ENCODE measurements at regions not wholly inside any gene's neighbourhood (a gene's known extent, or its start where the extent isn't known, plus 50 kb on each side); places are given as distances from the start of the nearest gene placed in this dataset.

DNA sequence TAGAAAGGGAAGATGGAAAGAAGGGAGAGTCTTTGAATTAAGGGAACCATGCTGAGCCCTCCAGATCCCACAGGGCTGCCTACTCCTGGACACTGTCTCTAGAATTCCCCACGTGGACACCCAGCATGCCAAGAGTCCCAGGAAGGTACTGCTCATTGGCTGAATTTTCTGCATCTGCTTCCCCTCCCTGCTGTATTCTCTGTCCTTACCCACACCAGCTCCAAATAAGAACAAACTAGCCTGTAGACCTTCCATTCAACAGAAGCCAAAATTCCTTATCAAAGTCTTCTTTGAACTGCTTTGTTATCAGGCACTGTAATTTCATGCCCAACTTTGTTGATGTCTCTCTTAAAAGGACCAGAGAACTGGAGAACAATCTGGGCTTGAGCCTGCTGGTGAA, 305.9 kb upstream of the ARGLU1 start:
- Mint-ChIP-seq H3K36me3 (ENCODE audit: low read depth) (no peaks in the 10 kb centered on the region), H3K27me3 (ENCODE audit: insufficient read depth) (peaks cover 4% of the 10 kb centered on the region), H3K27ac (no peak overlapping the region), H3K4me1 (peaks cover 10% of the 10 kb centered on the region), H3K9me3 (no peaks in the 10 kb centered on the region), H3K4me3 (no peak overlapping the region)
- 85 to 90% methylated on average over 1 of the region's 1 CpG for WGBS, 2 experiments (ENCODE audit: insufficient coverage in 1 of 2, insufficient read length in 1 of 2)
- DNase-seq = no peak
- TF ChIP-seq, protein P1, sequence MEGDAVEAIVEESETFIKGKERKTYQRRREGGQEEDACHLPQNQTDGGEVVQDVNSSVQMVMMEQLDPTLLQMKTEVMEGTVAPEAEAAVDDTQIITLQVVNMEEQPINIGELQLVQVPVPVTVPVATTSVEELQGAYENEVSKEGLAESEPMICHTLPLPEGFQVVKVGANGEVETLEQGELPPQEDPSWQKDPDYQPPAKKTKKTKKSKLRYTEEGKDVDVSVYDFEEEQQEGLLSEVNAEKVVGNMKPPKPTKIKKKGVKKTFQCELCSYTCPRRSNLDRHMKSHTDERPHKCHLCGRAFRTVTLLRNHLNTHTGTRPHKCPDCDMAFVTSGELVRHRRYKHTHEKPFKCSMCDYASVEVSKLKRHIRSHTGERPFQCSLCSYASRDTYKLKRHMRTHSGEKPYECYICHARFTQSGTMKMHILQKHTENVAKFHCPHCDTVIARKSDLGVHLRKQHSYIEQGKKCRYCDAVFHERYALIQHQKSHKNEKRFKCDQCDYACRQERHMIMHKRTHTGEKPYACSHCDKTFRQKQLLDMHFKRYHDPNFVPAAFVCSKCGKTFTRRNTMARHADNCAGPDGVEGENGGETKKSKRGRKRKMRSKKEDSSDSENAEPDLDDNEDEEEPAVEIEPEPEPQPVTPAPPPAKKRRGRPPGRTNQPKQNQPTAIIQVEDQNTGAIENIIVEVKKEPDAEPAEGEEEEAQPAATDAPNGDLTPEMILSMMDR (conservative IDR thresholded peaks at IDR 0.05) = no peak
- Histone ChIP-seq H3K9me3 (ENCODE audit: control insufficient read depth, low read length) (no peaks in the 10 kb centered on the region), H3K9ac (ENCODE audit: extremely low read depth, low read length, poor library complexity, severe bottlenecking) (no peak overlapping the region), H3K27me3 (ENCODE audit: control insufficient read depth, insufficient read depth, low read length, poor library complexity, severe bottlenecking) (no peaks in the 10 kb centered on the region), H3K27ac (ENCODE audit: low read depth, low read length) (no peak overlapping the region), H3K36me3 (ENCODE audit: control insufficient read depth, insufficient read depth, low read length) (no peaks in the 10 kb centered on the region), H3K4me3 (ENCODE audit: low read length) (no peak overlapping the region), H3K4me1 (ENCODE audit: control insufficient read depth, insufficient read depth, low read length) (no peaks in the 10 kb centered on the region)

DNA sequence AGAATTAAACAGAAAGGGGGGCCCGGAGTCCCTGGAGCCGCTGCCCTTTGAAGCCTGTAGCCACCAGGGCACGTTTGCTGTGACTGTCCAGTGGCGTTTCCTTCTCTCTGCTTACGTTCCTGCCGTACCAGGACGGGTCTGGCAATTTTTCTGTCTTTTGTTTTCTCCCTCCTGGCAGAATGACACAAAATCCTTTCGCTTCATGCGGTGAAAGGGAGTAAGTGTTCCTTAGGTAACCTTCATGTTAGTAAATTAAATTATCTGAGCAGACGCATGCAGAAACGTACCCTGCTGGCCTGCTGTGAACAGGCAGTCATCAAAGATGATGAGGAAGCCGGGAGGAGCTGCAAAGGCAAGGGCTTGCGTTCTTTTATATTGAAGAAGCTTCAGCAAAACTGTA, 299.3 kb upstream of the ARGLU1 start:
- H3K4me3 Mint-ChIP-seq = no peak overlapping the region
- no peaks in the 10 kb centered on the region for H3K9me3 Mint-ChIP-seq
- H3K4me1 Mint-ChIP-seq = peaks cover 5% of the 10 kb centered on the region
- H3K9me3 ChIP-seq (ENCODE audit: control insufficient read depth, low read length) = no peaks in the 10 kb centered on the region
- H3K9ac ChIP-seq (ENCODE audit: extremely low read depth, low read length, poor library complexity, severe bottlenecking) = no peak overlapping the region
- H3K36me3 Mint-ChIP-seq (ENCODE audit: low read depth) = no peaks in the 10 kb centered on the region
- H3K4me3 ChIP-seq (ENCODE audit: low read length) = no peak overlapping the region
- TF ChIP-seq, protein P1 (conservative IDR thresholded peaks at IDR 0.05) = peak; percentile 26
- WGBS, 2 experiments (ENCODE audit: insufficient coverage in 1 of 2, insufficient read length in 1 of 2) = 57 to 74% methylated on average over 10 to 13 of the region's 13 CpGs
- H3K27me3 ChIP-seq (ENCODE audit: control insufficient read depth, insufficient read depth, low read length, poor library complexity, severe bottlenecking) = no peaks in the 10 kb centered on the region
- H3K27me3 Mint-ChIP-seq (ENCODE audit: insufficient read depth) = no peaks in the 10 kb centered on the region
- H3K27ac ChIP-seq (ENCODE audit: low read depth, low read length) = peak overlapping the region; percentile 44
- no peak for DNase-seq
- no peak overlapping the region for H3K27ac Mint-ChIP-seq
- H3K36me3 ChIP-seq (ENCODE audit: control insufficient read depth, insufficient read depth, low read length) = no peaks in the 10 kb centered on the region
- no peaks in the 10 kb centered on the region for H3K4me1 ChIP-seq (ENCODE audit: control insufficient read depth, insufficient read depth, low read length)

DNA sequence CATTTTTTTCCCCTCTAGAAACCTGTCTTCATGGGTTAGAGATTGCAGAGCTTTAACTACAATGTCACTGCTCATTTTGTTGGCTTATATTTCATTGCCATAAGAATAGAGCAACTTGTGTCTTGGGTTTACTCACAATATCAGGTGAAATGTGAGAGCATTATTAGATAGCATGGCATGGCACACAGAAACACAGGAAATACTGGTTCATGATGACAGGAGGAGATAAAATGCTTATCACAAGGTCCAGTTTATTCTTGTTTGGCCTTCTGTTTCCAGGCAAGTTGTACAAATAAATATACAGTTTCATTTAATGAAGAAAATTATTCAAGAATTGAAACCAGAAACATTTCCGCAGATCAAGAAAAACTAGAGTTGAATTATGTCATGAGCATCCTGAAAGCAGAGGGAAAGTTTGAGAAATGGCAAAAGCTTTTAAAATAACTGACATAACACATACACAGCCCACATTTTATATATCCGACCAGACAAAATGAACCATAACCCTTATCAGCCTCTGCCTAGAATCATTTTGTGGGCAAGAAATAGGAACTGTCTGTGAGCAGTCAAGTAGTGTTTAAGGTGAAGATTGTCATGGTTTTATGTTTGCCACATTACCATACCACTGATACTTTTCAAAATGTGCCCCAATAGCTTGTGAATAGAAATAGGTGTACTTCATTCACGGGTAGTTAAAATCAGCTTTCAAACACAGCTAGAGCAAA, 297.9 kb upstream of the ARGLU1 start:
- no peak for DNase-seq
- Mint-ChIP-seq H3K4me1 (peaks cover 4% of the 10 kb centered on the region), H3K36me3 (ENCODE audit: low read depth) (no peaks in the 10 kb centered on the region), H3K9me3 (no peaks in the 10 kb centered on the region), H3K4me3 (no peak overlapping the region), H3K27ac (no peak overlapping the region), H3K27me3 (ENCODE audit: insufficient read depth) (no peaks in the 10 kb centered on the region)
- Histone ChIP-seq H3K4me3 (ENCODE audit: low read length) (no peak overlapping the region), H3K4me1 (ENCODE audit: control insufficient read depth, insufficient read depth, low read length) (no peaks in the 10 kb centered on the region), H3K27ac (ENCODE audit: low read depth, low read length) (no peak overlapping the region), H3K27me3 (ENCODE audit: control insufficient read depth, insufficient read depth, low read length, poor library complexity, severe bottlenecking) (no peaks in the 10 kb centered on the region), H3K9me3 (ENCODE audit: control insufficient read depth, low read length) (no peaks in the 10 kb centered on the region), H3K36me3 (ENCODE audit: control insufficient read depth, insufficient read depth, low read length) (no peaks in the 10 kb centered on the region), H3K9ac (ENCODE audit: extremely low read depth, low read length, poor library complexity, severe bottlenecking) (no peak overlapping the region)
- TF ChIP-seq, protein P1 (conservative IDR thresholded peaks at IDR 0.05) = no peak
- WGBS, 2 experiments (ENCODE audit: insufficient coverage in 1 of 2, insufficient read length in 1 of 2) = 88 to 100% methylated on average over 2 of the region's 3 CpGs
